ENCODE measurements at regions not wholly inside any gene's neighbourhood (a gene's known extent, or its start where the extent isn't known, plus 50 kb on each side); places are given as distances from the start of the nearest gene placed in this dataset.
"Not testable (repeated sequence)": the region's sequence is repeated elsewhere in the genome, so short reads cannot be mapped to it uniquely, and the experiment has no call there.

DNA sequence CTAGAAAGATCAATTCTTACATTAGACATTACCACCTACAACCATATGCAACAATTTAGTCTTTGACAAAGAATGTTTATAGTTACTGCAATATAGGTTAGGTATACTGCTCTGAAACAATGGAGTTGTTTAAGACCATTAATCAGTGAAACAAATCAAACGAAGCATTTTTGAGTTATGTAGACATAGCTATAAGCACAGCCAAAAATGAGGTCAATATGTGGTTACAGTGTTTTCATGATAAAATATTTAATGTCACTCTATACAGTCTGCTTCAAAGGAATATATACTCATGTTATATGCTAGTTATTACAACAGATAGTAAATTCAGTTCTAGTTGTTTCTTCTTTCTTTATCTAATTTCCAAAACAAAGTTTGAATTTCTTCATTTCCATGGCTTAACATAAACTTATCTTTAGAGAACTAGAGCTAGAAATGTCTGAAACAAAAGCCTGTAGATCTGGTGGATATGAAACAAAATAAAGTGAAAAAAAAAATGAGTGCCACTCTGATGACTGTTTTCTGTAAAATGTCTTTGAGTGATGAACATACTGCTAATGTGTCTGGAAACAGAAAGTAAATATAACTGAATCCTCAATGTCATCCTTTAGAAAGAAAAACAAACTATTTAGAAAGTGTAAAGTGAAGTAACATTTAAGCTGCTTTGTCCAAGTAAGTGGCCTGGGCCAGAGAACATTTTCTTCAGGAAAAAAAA lies 809.0 kb downstream of the FAT4 start:
- DNase-seq (ENCODE audit: low spot score), result no peak

DNA sequence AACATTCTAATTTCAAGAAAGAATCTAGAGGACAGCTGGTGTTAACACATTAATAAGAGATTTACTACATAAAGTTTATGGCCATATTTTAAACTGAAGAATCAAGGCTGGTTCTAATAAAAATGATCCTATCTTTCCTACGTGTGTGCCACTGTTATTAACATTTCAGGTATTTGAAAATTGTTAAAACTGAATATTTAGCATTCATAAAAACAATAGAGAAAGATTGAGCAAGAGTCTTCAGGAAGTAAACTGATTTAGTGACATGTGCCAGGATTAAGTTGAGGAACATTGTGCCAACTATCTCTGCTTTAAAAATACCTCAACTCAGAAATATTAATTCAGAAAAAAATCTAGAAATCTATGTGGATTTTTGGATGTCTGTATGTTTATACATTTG lies 810.1 kb downstream of the FAT4 start:
- no peak for DNase-seq (ENCODE audit: low spot score)

DNA sequence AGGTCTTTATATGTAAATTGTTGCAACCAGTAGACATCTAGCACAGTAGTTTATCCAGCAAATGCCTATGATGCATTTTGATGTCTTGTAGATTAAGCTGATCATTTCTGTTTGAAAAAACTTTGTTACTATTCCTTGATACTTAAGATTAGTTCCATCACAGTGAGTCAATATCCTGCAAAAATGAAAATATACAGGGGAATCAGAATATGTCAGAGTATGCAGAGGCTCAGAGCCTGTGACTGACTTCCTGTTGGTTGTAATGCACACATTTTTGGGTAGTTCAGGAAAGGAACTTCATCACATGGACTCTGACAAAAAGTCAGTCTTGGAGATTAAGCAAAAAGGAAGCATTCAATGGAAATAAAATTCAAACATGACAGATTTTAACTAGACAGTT lies 815.5 kb downstream of the FAT4 start:
- DNase-seq (ENCODE audit: low spot score), result no peak

DNA sequence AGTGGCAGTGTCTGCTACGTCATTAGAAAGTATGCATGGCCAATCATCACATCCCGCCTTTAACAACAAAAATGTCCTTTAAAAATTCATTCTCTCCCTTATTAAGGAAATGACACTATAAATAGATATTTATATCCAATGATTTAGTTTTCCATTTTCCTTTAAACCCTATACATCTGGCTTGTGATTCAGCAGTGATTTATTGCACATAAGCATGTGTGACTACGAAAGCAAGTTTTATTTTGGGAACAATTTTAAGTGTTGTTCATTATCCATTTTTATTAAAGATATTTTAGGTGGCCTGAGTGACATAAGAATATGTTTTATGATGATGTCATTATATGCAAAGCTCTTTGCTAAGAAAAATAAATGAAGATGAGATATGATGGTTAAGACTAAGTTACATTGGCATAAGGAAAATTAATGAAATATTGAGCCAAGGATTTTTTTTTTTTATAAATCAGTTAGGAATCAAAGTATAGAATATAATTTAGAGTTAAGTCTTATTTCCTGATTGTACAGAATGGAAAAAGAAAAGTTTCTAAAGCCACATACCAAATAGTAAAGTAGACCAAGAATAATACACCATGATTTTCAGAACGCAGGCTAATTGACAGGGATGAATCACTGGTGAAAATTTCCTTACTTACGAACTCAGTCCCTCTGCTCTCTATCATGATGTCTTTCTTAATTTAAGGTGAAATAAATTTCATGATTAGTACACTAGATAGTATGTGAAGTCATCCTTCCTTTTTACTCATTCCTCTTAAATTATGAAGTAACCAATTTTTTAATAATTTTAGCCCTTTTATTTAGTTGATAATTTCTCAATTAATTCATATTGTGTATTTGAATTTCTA lies 822.4 kb downstream of the FAT4 start:
- no peak for DNase-seq (ENCODE audit: low spot score)

DNA sequence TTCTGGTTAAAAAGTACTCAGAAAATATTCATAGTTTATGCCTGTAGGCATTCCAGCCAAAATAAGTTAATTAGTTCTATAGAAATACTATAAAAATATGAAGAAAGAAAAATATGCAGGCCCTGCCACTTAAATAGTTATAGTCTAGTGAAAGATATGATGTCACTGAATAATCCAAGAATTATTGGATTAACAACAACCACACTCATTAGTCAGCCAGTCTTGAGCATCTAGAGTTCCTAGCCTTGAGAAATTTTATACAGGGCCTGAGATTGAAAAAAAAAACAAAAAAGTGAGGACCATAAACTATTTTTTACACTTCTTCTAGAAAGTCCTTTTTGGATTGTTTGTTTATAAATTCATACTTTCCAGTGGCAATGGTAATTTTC lies 823.0 kb downstream of the FAT4 start:
- no peak for DNase-seq (ENCODE audit: low spot score)

DNA sequence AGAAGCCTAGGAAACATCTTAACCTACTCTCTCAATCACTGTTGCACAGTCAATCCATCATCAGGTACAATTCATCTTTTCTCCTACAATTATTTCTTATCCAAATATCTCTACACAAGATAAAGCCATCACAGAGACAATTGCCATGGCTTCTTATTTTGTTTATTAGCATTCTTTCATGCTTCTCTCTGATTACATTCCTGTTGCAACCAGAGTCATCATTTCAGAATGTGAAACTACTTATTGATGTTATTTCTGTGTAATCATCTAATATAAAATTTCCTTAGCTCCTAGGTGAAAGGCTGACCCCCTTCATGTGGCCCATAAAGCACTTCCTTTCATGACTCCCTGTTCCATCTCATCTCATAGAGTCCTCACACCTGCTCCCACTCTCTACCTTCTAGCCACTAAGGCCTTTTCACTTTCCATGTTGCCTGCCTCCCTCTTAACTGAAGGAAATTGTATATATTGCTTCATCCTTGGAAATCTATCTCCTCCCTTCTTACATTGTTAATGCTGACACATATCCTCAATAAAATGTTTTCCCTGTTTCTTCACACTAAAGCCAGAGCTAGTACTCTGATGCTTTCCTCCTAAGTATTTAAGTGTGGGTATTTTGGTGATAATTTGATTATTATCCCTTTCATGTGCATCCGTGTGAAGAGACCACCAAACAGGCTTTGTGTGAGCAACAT lies 829.9 kb downstream of the FAT4 start:
- DNase-seq (ENCODE audit: low spot score), result no peak

DNA sequence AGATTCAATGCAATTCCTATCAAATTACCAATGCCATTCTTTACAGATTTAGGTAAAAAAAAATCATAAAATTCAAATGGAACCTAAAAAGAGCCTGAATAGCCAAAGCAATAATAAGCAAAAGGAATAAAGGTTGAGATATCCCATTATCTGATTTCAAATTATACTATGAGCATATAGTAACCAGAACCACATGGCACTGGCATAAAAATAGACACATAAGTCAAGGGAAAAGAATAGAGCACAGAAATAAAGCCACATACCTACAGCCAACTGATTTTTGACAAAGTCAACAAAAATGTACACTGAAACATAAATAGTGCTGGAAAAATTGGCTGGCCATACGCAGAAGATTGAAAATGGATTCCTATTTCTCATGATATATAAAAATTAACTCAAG lies 853.7 kb downstream of the FAT4 start:
- no peak for DNase-seq (ENCODE audit: low spot score)

DNA sequence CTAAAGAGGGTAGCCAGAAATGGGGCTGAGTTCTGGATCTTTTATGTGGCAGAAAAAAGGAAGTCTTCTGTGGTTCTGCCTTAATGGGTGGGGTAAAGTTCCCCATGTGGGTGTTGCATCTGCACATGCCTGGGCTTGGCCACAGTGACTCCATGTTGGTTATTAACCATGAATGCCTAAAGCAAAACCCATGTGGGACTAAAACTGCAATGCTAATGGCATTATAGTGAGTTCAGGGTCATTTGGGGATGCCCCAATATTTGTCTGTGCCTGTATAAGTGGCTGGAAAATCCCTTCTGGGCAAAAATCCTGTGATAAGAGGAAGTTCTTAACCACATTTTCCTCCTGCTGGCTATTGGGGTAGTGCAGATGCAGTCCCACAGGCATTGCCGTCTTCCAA lies 857.4 kb downstream of the FAT4 start:
- DNase-seq (ENCODE audit: low spot score), result no peak

DNA sequence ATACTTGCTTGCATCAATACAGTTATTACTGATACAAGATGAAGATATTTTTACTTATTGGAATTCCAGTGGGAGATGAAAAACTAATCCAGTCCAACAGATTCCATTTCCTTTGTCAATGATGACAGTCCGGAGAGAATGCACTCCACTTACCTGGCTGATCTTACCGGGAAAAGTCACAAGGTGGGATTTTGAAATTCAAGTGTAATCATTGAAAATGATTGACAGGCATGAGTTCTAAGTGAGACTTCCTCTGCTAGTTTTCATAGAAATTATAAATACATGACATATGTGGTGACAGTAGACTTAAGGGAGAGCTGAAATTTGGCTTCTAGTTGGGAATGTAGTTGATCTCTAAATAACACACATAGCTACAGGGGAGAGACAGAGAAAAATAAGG lies 859.9 kb downstream of the FAT4 start:
- DNase-seq (ENCODE audit: low spot score), result no peak

DNA sequence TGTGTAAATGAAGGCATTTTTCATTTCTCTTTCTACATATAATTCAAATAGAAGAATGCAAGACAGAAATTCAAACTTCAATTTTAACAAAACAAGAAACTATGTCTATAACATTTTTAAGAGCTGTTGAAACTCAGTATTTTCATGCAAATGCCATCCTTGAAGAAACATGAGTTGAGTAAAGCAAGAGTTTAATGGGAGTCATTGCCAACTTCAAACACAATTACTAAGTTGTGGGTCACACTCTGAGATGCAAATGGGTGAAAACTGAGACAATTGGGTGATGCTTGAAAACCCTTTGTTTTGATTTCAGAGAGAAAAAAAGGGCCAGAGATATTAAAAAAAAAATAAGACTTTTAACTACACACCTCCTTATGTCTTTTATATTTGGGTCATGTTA lies 865.9 kb downstream of the FAT4 start:
- DNase-seq (ENCODE audit: low spot score), result no peak

DNA sequence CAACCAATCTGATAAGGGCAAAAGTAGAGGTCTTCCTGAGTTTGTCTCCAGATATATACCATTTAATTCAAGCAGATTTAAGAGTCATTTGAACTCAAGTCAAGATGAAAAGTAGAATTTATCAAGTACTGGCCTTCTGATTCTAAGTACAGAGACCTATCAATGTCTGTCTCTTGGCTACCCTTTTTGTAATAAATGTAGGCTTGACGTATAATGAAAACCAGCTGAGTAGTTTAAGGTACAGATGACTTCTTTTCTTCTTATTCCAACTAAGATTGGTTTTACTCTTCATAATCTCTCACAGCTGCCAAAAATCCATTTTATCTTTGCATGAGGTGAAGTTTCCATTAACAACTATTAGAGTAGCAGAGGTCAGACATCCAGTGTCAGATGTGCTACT lies 867.6 kb downstream of the FAT4 start:
- no peak for DNase-seq (ENCODE audit: low spot score)

DNA sequence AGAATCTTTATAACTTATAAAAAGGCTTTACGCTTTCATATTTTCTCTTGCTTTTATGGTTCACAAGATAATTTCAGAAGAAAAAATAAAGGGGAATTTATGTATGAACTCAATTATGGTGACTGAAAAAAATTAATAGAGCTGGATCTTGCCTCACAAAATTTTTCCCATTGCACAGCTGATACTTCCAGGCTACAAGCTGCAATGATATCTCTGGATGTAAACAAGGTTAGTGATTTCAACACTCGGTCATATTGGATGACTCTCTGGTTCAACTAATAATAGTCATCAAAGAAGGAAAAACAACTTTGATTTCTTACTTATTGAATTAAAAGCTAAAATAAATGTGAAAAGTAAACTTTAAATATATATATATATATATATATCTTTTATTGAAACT lies 868.0 kb downstream of the FAT4 start:
- DNase-seq (ENCODE audit: low spot score), result no peak

DNA sequence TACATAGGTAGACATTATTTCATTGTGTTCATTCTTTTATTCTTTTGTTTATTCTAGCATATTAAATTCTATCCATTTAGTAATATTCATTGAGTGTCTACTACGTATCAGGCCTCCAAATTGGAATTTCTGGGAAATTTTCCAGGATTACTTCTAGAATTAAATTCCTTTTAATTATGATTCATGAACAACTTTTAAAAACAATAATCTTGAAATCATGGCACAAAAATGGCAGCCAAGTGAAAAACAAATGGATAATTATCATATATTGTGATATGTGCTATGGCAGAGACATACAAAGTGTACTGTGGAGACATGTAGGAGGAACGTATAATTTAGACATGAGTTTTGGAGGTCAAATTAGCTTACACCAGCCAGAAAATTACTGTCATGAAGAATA lies 868.5 kb downstream of the FAT4 start:
- no peak for DNase-seq (ENCODE audit: low spot score)

DNA sequence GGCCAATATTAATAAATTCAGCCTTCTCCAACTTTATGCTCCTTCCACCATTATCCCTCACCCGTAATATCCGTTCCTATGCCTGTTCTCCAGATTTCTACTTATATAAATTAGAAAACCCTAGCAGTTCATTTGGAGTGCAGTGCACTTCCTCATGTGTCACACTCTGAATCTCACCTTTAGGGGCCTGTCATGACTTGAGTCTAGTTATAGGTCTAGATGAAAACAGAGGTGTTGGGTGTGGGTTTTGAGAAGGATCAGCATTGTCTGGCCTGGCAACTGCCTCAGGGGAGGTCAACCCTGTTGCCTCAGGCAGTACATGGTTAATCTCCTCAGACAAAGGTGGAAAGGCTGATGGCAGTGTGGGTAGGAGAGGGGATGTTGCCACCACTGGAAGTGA lies 876.8 kb downstream of the FAT4 start:
- no peak for DNase-seq (ENCODE audit: low spot score)

DNA sequence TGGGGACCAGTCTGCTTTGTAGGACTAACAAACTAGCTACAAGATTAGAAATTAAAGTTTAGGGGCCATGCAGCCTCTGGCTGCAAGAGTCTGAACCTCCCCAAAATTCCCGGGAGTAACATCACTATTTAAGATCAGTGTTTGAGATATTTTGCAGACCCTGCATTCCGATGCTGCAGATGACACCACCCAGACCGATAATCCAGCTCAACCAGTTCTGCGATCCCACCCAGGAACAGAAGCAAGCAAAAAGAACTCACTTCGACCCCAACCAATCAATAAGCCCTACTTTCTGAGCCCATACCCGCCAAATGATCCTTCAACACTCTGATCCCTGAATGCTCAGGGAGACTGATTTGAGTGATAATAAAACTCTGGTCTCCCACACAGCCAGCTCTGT lies 877.8 kb downstream of the FAT4 start:
- DNase-seq (ENCODE audit: low spot score), result no peak

DNA sequence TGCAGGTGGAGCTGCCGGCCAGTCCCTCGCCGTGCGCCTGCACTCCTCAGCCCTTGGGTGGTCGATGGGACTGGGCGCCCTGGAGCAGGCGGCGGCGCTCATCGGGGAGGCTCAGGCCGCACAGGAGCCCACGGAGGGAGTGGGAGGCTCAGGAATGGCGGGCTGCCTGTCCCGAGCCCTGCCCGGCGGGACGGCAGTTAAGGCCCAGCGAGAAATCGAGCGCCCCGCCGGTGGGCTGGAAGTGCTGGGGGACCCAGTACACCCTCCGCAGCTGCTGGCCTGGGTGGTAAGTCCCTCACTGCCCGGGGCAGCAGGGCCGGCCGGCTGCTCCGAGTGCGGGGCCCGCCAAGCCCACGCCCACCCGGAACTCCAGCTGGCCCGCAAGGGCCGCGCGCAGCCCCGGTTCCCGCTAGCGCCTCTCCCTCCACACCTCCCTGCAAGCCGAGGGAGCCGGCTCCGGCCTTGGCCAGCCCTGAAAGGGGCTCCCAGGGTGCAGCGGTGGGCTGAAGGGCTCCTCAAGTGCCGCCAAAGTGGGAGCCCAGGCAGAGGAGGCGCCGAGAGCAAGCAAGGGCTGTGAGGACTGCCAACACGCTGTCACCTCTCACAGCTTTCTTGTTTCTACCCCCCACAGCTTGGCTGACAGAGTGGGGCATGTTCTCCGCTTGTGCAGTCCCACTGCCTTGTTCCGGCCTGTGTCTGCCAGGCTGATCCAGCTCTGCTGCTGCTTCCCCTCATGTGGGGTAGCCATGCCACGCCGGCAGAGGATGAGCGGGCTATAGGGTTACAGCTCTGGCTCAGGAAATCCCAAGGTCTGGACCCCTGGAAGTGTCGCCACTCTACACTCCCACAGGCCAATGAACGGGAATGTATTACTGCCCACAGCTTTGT lies 886.7 kb downstream of the FAT4 start:
- DNase-seq (ENCODE audit: low spot score), result not testable (repeated sequence)

DNA sequence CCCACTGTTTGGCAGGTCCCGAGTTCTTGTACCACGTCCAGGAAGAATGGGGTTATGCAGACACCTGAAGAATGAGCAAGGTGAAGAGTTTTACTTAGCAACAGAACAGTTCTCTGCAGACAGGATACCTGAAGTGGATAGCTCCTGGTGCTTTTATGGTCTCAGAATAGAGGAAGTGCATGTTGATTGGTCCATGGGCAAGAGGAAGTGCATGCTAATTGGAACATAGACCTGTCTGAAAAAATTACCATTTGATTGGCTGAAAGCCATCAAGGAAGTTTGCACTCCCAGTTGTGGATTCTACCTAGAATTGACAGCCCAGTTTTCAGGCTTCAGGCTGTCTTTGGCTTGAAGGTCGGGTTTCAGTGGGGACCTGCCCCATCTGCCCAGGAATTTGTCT lies 887.5 kb downstream of the FAT4 start:
- no peak for DNase-seq (ENCODE audit: low spot score)

DNA sequence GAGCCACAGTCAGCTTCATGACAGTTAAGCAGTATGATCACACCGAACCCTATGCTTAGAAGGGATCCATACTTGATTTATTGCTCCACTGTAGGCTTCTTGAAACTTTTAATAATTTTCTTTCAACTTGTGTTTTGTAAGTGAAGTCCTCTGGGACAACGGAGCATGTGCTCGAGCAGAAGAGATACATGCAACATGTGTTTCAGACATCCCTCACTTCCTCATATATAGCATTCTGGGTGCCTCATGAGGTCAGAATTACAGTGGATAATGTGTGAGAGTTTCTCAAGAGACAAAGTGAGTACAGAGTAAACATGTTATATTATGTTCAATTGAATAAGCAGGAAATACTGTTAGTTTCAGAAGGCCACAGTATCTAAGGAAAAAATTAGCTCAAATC lies 893.2 kb downstream of the FAT4 start:
- DNase-seq (ENCODE audit: low spot score), result no peak

DNA sequence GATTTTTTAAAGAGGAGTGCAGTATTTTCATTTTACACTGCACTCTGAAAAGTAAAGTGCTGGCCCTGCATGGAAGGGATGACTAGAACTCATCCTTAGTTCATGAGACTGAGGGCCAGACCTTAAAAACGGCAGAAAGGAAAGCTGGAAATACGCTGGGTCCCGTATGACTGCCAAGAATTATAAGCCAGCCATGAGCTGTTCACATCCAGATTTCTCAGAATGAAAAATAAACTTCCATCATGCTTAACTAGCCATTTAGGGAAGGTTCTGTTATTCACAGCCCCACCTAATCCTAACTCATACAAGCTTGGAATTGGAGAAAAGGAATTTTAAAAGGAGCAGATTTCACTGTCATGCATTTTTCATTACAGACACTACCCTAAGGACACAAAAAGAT lies 894.4 kb downstream of the FAT4 start:
- DNase-seq (ENCODE audit: low spot score), result no peak

DNA sequence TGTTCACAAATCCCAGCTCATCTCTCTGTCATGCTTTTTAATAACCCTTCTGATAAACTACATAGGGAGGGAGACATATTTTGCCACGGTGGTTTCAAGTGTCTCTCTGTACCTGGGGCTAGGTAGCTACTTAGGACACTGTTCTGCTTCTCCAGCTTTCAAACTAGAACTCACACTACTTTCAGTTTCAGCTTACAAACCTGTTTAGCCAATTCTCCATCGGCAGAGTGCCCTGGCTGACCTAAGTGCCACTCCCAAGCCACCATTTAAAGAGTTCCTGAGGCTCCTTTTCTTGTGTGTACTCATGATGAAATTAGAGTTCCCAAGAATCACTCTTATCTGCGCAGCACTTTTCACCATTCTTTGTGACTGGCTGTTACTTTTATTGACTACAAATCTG lies 899.2 kb downstream of the FAT4 start:
- DNase-seq (ENCODE audit: low spot score), result no peak

DNA sequence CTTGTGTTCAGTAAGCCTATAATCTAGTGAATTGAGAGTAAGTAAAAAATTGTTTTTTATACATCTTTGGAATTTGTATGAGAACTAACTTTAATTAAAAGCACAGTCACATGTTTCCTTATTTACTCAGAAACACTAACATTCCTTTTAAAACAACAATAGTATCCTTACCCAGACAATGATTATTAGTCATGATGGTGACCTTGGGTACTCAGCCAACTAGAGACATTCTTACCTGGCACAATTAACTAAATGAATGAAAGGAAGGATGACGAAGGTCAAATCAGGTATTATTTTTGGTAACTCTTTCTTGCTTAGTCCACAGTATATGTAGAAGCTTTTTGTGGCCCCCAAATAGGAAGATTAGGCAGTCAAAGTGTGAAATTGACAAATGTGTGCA lies 901.0 kb downstream of the FAT4 start:
- DNase-seq (ENCODE audit: low spot score), result no peak

DNA sequence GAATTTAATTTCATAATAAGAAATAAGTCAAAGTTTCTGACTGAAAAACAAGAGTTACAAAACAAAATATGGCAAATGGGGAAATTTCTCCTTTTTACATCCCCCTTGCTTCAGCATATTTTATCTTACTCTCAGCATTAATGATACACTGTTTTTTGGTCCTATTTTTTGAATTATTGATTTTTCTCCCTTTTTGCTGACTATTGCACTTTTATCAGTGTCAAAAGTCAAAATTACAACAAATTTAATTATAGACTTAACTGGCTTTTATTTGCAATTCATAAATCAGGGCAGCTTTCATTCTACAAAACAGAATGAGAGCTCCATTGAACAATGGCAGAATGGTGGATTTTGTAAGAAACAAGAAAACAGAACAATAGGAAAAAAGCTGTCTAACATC lies 901.9 kb downstream of the FAT4 start:
- DNase-seq (ENCODE audit: low spot score), result no peak
